ENCODE measurements at regions not wholly inside any gene's neighbourhood (a gene's known extent, or its start where the extent isn't known, plus 50 kb on each side); places are given as distances from the start of the nearest gene placed in this dataset.
"Not testable (repeated sequence)": the region's sequence is repeated elsewhere in the genome, so short reads cannot be mapped to it uniquely, and the experiment has no call there.

DNA sequence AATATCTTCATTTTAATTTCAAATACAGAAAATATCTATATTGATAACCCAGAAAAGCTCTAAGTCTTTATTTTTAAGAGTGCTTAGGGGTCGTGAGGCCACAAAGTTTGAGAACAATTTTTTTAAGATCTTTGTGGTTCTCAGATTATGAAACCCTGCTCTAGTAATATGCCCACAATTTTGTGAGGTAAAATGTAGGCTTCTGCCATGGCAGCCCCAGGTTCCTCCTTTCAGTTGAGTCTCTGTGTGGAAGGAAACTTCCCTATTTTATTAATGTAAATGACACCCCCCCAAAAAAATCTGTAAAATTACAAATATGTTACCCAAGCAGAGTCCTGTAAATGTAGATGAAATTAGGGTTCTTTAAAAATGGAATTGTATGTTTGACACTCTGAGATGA, 600.5 kb downstream of the SATB2 start:
- TF ChIP-seq, protein P1, sequence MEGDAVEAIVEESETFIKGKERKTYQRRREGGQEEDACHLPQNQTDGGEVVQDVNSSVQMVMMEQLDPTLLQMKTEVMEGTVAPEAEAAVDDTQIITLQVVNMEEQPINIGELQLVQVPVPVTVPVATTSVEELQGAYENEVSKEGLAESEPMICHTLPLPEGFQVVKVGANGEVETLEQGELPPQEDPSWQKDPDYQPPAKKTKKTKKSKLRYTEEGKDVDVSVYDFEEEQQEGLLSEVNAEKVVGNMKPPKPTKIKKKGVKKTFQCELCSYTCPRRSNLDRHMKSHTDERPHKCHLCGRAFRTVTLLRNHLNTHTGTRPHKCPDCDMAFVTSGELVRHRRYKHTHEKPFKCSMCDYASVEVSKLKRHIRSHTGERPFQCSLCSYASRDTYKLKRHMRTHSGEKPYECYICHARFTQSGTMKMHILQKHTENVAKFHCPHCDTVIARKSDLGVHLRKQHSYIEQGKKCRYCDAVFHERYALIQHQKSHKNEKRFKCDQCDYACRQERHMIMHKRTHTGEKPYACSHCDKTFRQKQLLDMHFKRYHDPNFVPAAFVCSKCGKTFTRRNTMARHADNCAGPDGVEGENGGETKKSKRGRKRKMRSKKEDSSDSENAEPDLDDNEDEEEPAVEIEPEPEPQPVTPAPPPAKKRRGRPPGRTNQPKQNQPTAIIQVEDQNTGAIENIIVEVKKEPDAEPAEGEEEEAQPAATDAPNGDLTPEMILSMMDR (IDR thresholded peaks at IDR 0.05; ENCODE audit: low read depth, low read length): no peak
- Histone ChIP-seq H3K9me3 (ENCODE audit: severe bottlenecking) (no peaks in the 10 kb centered on the region), H3K4me3 (ENCODE audit: low read depth, low read length) (no peak overlapping the region), H3K36me3 (no peaks in the 10 kb centered on the region), H3K27ac (no peak overlapping the region), H3K27me3 (ENCODE audit: insufficient read depth, low read depth, severe bottlenecking) (no peaks in the 10 kb centered on the region)
- DNase-seq: no peak

- DNase-seq; H3K36me3 ChIP-seq; H3K9me3 ChIP-seq (ENCODE audit: severe bottlenecking); H3K27ac ChIP-seq; H3K27me3 ChIP-seq (ENCODE audit: insufficient read depth, low read depth, severe bottlenecking); H3K4me3 ChIP-seq (ENCODE audit: low read depth, low read length): not testable (repeated sequence)
Measured at GRCh38 chr2:198855746-198856145, 602.0 kb downstream of the SATB2 start.

- H3K4me3 ChIP-seq (ENCODE audit: low read depth, low read length): no peak overlapping the region
- no peaks in the 10 kb centered on the region for H3K27me3 ChIP-seq (ENCODE audit: insufficient read depth, low read depth, severe bottlenecking)
- DNase-seq: no peak
- no peaks in the 10 kb centered on the region for H3K36me3 ChIP-seq
- no peaks in the 10 kb centered on the region for H3K9me3 ChIP-seq (ENCODE audit: severe bottlenecking)
- no peak overlapping the region for H3K27ac ChIP-seq
- TF ChIP-seq, protein P1 (IDR thresholded peaks at IDR 0.05; ENCODE audit: low read depth, low read length): no peak
Measured at GRCh38 chr2:198852248-198852647, 605.5 kb downstream of the SATB2 start.

DNA sequence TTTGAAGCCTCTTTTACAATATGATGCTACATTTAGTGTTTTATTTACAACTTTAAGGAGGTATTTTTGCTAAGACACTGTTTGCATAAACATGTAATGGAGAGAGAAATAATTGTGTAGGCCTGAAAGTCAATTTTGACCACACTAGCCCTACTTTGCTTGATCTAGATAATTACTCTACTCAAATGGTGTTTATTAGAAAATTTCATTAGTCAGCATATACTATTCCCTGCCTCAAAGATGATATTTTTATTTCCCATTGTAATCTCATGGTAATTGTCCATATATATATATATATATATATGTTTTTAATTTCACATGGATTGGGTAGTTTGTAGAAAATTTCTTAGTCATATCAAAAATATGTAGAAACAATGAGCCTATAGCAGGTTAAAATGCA, 632.2 kb downstream of the SATB2 start:
- TF ChIP-seq, protein P1 (IDR thresholded peaks at IDR 0.05; ENCODE audit: low read depth, low read length): no peak
- Histone ChIP-seq H3K4me3 (ENCODE audit: low read depth, low read length) (no peak overlapping the region), H3K27me3 (ENCODE audit: insufficient read depth, low read depth, severe bottlenecking) (no peaks in the 10 kb centered on the region), H3K27ac (no peak overlapping the region), H3K9me3 (ENCODE audit: severe bottlenecking) (no peaks in the 10 kb centered on the region), H3K36me3 (no peaks in the 10 kb centered on the region)
- no peak for DNase-seq

DNA sequence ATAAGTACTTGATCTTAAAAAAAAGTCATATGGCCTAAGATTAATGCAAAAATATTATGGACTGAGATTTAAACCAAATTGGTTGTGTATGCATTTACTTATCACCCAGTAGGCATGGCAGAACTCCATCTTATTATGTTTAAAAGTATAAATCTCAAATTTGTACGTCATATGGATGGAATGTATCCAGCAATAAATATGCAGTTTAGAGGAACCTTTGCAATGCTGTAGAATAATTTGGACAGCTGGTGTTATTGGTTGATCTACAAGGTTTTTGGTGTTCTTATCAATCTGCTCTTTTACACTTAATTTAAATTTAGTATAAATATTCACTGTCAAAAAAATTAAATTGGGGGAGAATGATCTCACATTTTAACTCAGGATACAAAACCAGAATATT, 640.2 kb downstream of the SATB2 start:
- Histone ChIP-seq H3K27ac (no peak overlapping the region), H3K4me3 (ENCODE audit: low read depth, low read length) (no peak overlapping the region), H3K9me3 (ENCODE audit: severe bottlenecking) (no peaks in the 10 kb centered on the region), H3K36me3 (no peaks in the 10 kb centered on the region), H3K27me3 (ENCODE audit: insufficient read depth, low read depth, severe bottlenecking) (no peaks in the 10 kb centered on the region)
- no peak for DNase-seq
- TF ChIP-seq, protein P1 (IDR thresholded peaks at IDR 0.05; ENCODE audit: low read depth, low read length): no peak

DNA sequence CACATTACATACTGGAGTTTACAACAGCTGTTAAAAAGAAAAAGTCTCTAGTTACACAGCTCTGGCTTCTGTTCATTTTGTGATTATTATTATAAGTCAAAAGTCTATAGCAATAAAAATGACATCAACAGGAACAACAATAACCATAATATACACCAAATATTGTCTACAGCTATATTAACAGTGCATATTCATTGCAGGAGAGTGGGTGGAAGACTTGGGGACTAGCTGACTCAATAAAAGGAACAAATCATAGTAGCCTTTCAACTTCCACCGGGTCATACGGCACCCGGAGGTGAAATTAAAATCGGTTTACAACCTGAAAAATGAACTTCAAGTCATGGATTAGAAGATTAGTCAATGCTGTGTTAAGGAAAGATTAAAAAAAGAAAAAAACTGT, 642.1 kb downstream of the SATB2 start:
- no peak overlapping the region for H3K4me3 ChIP-seq (ENCODE audit: low read depth, low read length)
- H3K27ac ChIP-seq: no peak overlapping the region
- DNase-seq: no peak
- H3K9me3 ChIP-seq (ENCODE audit: severe bottlenecking): no peaks in the 10 kb centered on the region
- H3K36me3 ChIP-seq: no peaks in the 10 kb centered on the region
- TF ChIP-seq, protein P1 (IDR thresholded peaks at IDR 0.05; ENCODE audit: low read depth, low read length): no peak
- no peaks in the 10 kb centered on the region for H3K27me3 ChIP-seq (ENCODE audit: insufficient read depth, low read depth, severe bottlenecking)
